NCI-H226 (cell line): ENCODE measurements at regions not wholly inside any gene's neighbourhood (a gene's known extent, or its start where the extent isn't known, plus 50 kb on each side); places are given as distances from the start of the nearest gene placed in this dataset.
"Not testable (repeated sequence)": the region's sequence is repeated elsewhere in the genome, so short reads cannot be mapped to it uniquely, and the experiment has no call there.

ENCODE experiments used
- DNase-seq: peaks from one replicate; pipeline ENCODE4 v3.0.0-alpha.2; 2015

DNA sequence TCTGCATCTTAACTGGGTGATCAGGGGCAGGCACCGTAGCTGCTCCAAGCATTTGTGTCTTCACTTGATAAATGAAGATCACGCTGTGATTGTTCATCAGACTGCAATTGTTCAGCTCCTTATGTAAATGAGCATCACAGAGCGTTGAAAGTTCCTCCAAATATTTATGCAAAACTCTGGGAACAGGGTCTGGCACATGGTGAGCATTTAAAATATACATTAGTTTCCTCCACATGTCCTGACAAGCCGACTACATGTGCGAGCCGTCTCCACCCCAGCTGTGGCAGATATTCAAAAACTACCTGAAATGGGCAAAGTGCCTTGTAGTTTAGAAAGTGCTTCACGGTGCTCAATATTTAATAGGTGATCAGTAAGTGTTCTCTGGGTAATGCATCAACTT, 175.1 kb upstream of the ID2 start:
- no peak for DNase-seq

DNA sequence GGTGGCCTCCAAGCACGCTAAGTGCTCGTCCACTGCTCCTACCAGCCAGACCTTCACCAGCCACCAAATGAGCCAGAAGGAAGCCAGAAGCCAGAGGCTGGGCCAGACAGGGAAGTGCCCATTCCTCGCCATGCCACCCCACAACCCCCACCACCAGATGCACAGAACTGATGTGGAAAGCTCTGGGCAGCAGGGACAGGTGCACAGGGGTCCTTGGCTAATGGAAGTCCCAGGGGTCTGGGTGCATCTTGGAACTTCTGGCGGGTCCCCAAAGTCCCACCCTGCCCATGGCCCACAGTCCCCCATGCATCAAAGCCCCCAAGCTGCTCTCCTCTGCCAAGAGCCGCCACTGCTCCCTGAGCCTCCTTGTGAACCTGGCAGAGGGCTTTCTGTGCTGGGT, 173.1 kb upstream of the ID2 start:
- DNase-seq = no peak

DNA sequence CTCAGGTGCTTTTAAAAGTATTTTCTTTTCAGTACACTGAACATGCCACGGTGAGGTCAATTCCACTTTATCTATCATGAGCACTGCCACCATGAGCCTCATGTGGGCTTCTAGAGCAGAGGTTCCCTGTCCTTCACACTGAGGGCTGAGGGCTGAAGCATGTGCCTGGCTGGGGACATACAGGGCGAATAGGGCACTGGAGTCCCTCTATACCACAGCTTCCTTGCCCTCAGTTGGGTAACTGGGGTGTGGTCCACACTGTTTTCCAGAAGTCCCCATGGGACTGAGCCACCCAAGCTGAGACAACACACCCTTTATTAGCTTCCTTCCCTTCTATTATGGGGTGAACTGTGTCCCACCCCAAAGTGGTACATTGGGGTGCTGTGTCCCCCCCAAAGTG, 172.2 kb upstream of the ID2 start:
- no peak for DNase-seq

- DNase-seq = not testable (repeated sequence)
Measured at GRCh38 chr2:8510055-8510454, 171.8 kb upstream of the ID2 start.

DNA sequence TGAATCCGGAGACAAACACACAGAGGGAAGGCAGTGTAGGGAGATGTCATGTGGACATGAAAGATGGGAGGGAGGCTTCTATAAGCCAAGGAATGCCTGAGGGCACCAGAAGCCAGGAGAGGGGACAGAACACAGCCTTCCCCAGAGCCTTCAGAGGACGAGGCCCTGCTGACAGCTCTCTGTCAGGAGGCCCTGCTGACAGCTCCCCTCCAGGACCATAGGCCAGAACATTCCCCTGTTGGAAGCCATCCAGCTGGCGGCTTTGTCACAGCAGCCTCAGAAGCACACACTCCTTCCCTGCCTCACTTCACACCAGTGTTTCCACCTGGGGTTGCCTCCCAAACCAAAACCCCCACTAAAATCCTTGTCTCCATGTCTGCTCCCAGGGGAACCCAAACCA, 171.3 kb upstream of the ID2 start:
- DNase-seq = no peak

GRCh38 chr2:8511868-8512612, 169.8 kb upstream of the ID2 start:
- no peak for DNase-seq

GRCh38 chr2:8513601-8514273, 168.1 kb upstream of the ID2 start:
- no peak for DNase-seq

DNA sequence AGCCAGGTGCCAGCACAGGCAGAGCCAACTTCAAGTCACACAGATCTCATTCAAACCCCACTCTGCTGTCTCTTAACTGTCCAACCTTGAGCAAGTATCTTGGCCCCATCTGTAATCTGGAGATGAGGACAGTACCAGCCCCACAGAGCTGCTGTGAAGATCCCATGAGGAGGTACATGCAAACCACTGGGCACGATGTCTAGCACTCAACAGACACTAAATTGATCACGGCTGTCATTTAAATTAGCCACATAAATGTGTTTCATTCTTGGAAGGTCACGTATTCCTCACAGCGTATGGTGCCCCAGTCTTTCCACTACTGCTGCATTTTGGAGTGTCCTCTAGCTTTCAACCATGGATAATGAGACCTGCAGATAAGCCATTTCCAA, 167.6 kb upstream of the ID2 start:
- no peak for DNase-seq

- no peak for DNase-seq
Measured at GRCh38 chr2:8514796-8515758, 166.8 kb upstream of the ID2 start.

- DNase-seq = no peak
Measured at GRCh38 chr2:8515864-8516533, 165.9 kb upstream of the ID2 start.

DNA sequence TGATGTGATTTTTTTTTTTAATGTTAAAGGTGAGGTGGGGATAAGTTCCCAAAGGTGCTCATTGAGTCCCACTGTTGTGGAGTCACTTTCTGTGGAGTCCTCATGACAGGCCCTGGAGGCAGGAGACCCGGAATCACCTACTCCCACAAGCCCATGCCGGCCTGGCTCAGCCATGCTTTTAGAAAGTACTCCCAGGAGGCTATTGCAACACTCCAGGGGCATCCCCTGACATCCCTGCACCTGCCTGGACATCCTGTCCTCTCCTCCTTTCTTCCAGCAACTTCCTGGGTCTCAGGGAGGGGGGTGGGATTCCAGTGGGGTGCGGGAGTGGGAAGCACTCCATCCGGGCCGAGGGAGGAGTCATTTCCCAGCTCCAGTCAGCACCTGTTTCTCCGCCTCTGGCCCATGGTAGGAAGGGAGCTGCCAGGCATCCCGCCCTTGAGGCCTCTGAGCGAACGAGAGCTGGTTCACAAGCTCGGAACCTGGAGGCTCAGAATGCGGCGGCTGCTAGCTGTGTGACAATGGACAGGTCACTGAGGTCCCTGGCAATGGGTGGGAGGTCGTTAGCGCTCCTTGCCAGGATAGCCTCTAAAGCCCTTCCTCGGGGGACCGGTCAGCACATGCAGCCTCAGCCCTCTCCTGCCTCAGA, 163.9 kb upstream of the ID2 start:
- no peak for DNase-seq

GRCh38 chr2:8518979-8519668, 162.7 kb upstream of the ID2 start:
- no peak for DNase-seq

GRCh38 chr2:8520791-8521344, 161.0 kb upstream of the ID2 start:
- DNase-seq = no peak

DNA sequence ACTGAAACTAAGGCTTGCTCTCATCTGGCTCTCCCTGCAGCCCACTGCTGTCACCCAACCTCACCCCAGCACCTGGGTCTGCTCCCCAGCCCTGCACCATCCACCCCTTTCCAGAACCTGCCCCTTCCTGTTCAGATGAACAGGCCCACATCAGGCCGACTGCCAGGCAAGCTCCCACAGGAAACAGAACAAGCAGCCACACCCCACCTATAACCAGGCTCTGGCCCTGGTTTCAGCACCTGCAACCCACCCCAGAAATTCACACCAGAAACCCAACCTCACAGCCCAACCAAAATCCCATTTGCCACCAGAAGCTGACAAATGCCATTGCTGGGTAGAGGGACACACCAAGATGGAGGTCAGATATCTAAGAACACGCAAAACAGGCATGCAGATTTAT, 159.2 kb upstream of the ID2 start:
- no peak for DNase-seq

- no peak for DNase-seq
Measured at GRCh38 chr2:8524388-8524787, 157.5 kb upstream of the ID2 start.

DNA sequence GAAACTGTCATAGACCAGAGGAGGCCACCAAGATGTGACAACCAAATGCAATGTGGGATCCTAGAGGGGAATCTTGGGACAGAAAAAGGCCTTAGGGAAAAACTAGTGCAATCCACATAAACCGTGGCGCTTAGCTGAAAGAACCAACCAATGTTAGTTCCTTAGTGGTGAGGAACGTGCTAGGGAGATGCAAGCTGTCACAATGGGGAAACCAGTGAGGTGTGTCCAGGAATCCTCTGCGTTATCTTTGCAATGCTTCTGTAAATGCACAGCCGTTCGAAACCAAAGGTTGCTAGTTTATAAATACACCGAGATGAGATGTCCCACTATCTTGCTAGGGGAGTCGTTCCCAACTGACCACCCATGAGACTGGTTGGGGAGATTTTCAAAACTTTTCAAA, 157.0 kb upstream of the ID2 start:
- DNase-seq = no peak

- DNase-seq = no peak
Measured at GRCh38 chr2:8525236-8525581, 156.6 kb upstream of the ID2 start.

DNA sequence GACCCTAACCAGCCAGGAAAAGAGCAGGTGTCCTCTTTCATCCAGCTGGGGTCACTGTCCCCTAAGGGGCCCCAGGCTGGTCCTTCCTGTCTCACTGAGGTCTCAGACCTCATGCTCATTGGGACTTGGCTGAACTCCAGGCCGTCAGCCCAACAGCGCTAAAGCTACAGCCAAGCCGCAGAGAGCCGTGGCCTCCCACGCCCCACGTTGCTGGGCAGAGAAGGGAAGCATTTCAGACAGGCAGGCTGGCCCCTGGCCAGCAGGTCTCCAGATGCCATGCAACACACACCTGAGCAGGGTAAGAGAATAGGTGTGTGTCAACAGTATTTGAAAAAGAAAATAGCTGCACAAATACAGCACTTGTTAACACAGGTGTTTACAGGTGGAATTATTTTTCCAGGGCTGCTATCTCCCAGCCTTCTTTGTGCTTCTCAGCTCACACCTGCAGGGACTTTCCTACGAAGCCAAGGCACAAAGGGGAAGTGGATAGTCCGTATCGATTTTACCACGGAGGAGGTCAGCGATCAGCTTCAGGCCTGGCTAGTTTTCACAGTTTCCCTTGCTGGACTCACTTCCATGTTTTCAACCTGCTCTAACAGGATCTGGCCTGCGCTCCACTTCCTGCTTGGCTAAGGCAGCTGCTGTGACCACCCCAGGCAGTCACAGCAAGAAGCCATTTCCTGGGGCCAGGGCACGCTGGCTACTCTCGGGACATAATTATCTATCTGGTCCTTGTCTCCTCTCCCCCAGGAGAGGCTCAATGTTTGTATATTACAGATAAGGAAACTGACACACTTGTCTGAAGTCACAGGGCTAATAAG, 156.1 kb upstream of the ID2 start:
- no peak for DNase-seq

DNA sequence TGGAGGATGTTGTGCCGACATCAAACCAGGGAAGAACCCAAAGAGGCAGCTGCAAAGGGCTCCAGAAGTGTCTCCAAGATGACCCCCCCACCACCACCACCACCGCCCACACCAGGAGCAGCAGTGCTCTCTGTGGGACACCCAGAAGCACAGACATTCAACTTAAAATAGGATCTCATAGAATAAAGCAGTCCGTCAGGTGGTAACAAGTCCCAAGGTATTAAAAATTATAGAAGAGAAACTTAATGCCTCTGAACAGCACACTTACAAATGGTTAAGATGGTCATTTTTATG, 155.5 kb upstream of the ID2 start:
- no peak for DNase-seq

DNA sequence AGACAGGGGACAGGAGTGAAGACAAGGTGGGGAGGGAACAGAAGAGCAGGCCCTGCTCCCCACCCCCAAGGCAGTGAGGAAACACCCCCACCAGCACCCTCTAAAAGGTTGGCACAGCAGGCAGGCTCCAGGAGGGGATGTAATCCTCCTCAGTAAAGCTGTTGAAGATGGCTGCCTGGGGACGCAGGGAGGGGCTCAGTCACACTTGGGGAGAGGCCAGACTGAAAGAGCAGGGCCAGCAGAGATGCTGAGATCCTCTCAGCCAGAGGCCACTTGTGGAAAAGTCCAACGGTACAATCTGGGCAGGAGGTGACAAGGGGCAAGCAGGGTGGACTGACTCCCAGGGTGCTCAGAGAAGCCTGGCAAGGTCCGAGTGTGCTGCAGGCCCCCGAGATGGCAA, 154.8 kb upstream of the ID2 start:
- no peak for DNase-seq

DNA sequence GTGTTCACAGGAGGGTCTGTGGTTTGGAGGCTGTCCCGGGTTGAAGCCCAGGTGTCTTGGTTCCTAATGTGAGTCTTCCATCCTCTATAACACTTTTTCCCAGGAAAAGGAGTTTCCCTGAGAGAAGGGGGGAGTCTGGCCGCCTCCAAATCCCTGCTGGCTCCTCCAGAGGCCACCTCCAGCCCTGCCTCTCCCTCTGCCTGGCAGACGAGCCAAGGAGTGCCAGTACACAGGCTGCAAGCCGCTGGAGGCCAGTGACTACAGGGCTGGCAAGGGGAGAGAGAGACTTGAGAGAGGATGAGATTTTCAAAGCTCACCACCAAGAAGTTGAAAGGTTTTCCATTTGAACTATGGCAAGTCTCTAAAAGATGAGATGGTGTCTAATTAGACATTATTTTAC, 154.2 kb upstream of the ID2 start:
- DNase-seq = no peak
